ENCODE measurements at regions not wholly inside any gene's neighbourhood (a gene's known extent, or its start where the extent isn't known, plus 50 kb on each side); places are given as distances from the start of the nearest gene placed in this dataset.

GRCh38 chr1:4021136-4021973 is 121.3 kb upstream of the C1orf174 start:
- TF ChIP-seq CTCF (IDR thresholded peaks at IDR 0.05; ENCODE audit: borderline replicate concordance, extremely low read depth, low read length, poor library complexity, severe bottlenecking) (no peak), EZH2 (IDR thresholded peaks at IDR 0.05; ENCODE audit: borderline replicate concordance, low read depth, low read length, severe bottlenecking) (no peak)

Data from DND-41 (cell line).